GM19468 (cell line): ENCODE measurements at regions not wholly inside any gene's neighbourhood (a gene's known extent, or its start where the extent isn't known, plus 50 kb on each side); places are given as distances from the start of the nearest gene placed in this dataset.

Source experiments
- ATAC-seq: cut with Tn5 transposase; IDR thresholded peaks from one replicate; pipeline ENCODE4 v1.9.1; 2021; ENCODE audit warnings: mild to moderate bottlenecking, moderate library complexity, moderate number of reproducible peaks; ENCODE audit not compliant: unreplicated experiment; ENCODE audit errors: extremely low read depth

GRCh38 chr1:199292896-199293295, 654.1 kb downstream of the PTPRC start:
- no peak for ATAC-seq

- no peak for ATAC-seq
These were observed 656.3 kb downstream of the PTPRC start for GRCh38 chr1:199295107-199295506.

- no peak for ATAC-seq
These were observed 658.3 kb downstream of the PTPRC start for GRCh38 chr1:199297174-199297573.

GRCh38 chr1:199297887-199298286, 659.0 kb downstream of the PTPRC start:
- no peak for ATAC-seq

GRCh38 chr1:199298825-199299224, 660.0 kb downstream of the PTPRC start:
- no peak for ATAC-seq

- ATAC-seq = no peak
These were observed 662.8 kb downstream of the PTPRC start for GRCh38 chr1:199301472-199302217.

- ATAC-seq = no peak
These were observed 663.7 kb downstream of the PTPRC start for GRCh38 chr1:199302554-199302953.

- ATAC-seq = no peak
These were observed 664.2 kb downstream of the PTPRC start for GRCh38 chr1:199303035-199303434.

GRCh38 chr1:199305053-199305452, 666.2 kb downstream of the PTPRC start:
- no peak for ATAC-seq

GRCh38 chr1:199307496-199308264, 668.8 kb downstream of the PTPRC start:
- ATAC-seq = no peak

- ATAC-seq = no peak
These were observed 669.6 kb downstream of the PTPRC start for GRCh38 chr1:199308349-199308846.

GRCh38 chr1:199310708-199311107, 671.9 kb downstream of the PTPRC start:
- no peak for ATAC-seq

- ATAC-seq = no peak
These were observed 672.8 kb downstream of the PTPRC start for GRCh38 chr1:199311478-199312262.

GRCh38 chr1:199312626-199313025, 673.8 kb downstream of the PTPRC start:
- no peak for ATAC-seq

GRCh38 chr1:199313444-199313843, 674.6 kb downstream of the PTPRC start:
- no peak for ATAC-seq

GRCh38 chr1:199319341-199319740, 680.5 kb downstream of the PTPRC start:
- ATAC-seq = no peak

- ATAC-seq = no peak
These were observed 683.4 kb downstream of the PTPRC start for GRCh38 chr1:199322278-199322677.

- ATAC-seq = no peak
These were observed 694.3 kb upstream of the NR5A2 start for GRCh38 chr1:199333180-199333579.

GRCh38 chr1:199335496-199335895, 692.0 kb upstream of the NR5A2 start:
- ATAC-seq = no peak

GRCh38 chr1:199336745-199337640, 690.5 kb upstream of the NR5A2 start:
- no peak for ATAC-seq
